DMS153 (cell line): ENCODE measurements at regions not wholly inside any gene's neighbourhood (a gene's known extent, or its start where the extent isn't known, plus 50 kb on each side); places are given as distances from the start of the nearest gene placed in this dataset.

Experiments used
- DNase-seq: peaks from one replicate; lab custom pipeline; 2025; lab: John Stamatoyannopoulos, UW

DNA sequence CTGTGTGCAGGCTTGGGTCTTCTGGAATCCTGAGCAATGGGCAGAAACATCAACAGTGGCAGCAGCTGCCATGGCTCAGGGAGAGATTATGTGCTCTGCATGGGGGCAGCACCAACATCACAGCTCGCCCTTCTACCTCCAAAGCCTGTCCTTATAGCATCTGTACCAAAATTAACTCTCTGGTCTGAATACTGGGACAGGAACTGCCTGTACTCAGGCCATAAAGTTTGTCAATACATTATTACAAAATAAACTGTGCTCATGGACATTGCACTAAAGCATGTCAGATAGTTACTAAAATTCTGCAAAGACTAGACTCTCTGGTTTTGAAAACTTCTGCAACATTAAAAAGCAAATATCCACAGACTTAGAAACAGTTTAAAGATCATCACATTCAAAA is 91.6 kb downstream of the ZC3H11B start:
- no peak for DNase-seq

DNA sequence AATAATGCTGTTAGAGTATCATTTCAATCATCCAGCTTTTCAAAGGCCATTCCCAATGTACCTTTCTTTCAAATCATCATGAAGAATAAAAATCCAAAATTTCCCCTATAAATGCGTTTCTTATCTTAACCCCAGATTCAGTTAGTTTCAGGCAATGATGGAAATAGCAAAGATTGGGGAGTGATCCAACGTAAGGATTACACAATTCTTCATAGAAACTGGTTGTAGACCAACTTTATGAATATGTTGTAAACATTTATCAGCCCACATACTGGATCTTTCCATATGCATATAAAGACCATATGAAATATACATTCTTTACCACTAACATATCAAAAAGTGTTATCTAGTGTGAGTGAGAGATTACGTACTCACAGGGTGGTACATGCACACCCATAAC is 92.7 kb downstream of the ZC3H11B start:
- DNase-seq, result no peak

DNA sequence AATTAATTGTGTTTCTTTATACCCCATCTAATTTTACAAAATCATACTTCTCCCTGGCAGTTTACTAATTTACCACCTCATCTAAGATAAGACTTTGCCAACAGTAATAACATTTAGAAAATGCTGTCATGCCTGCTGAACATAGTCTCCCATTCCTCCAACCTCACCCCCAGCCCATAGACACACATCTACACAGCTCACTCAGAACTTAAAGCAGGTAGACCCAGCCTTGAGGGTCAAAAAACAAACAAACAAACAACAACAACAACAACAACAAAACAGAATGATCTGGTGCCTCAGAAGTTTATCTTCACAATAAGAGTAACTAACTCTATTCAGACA is 94.0 kb downstream of the ZC3H11B start:
- DNase-seq, result no peak

- DNase-seq, result no peak
Measured at GRCh38 chr1:219518168-219518906, 94.6 kb downstream of the ZC3H11B start.

GRCh38 chr1:219517031-219517430 is 95.9 kb downstream of the ZC3H11B start:
- no peak for DNase-seq

- DNase-seq, result no peak
Measured at GRCh38 chr1:219514728-219515127, 98.2 kb downstream of the ZC3H11B start.

DNA sequence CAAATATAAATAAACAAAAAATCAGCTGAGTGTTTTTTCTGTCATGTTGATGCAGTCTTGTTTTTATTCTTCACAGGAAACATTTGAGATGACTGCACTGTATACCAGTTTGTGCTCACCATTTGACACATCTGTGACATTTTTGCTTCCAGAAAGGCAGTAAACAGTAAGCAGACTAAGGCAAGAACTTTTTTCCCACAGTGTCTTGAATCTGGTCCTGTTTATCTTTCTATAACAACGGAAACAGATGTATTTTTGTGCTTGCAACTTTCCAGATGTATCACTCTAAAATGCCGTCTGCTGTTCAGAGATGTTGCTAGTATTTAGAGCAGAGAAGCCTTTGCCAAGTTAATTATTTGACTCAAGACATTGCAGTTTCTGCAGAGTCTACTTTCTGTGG is 105.5 kb downstream of the ZC3H11B start:
- DNase-seq, result no peak

GRCh38 chr1:219506936-219507335 is 106.0 kb downstream of the ZC3H11B start:
- no peak for DNase-seq

- DNase-seq, result no peak
Measured at GRCh38 chr1:219506473-219506899, 106.4 kb downstream of the ZC3H11B start.

GRCh38 chr1:219505886-219506285 is 107.0 kb downstream of the ZC3H11B start:
- no peak for DNase-seq

GRCh38 chr1:219503604-219504003 is 109.3 kb downstream of the ZC3H11B start:
- no peak for DNase-seq

DNA sequence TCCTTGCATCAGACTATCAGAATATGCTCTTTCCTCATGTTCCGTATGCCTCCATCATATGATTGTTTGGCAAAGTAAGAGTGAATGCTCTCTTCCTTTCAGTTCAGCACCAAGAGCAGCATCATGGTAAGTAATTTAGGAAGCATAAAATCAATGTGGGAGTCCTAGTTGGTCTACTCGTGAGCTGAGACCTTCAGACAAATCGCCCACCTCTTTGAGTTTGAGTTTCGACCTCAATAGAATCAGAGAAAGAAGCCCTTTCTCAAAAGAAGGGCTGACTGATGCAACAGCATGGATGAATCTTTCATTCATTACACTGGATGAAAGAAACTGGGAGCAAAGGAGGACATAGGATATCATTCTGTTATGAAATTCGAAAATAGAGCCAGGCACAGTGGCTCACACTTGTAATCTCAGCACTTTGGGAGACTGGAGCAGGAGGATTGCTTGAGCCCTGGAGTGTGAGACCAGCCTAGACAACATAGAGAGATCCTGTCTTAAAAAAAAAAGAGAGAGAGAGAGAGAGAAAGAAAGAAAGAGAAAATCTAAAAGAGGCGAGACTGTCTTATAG is 112.5 kb downstream of the ZC3H11B start:
- no peak for DNase-seq

GRCh38 chr1:219498666-219499065 is 114.2 kb downstream of the ZC3H11B start:
- no peak for DNase-seq

DNA sequence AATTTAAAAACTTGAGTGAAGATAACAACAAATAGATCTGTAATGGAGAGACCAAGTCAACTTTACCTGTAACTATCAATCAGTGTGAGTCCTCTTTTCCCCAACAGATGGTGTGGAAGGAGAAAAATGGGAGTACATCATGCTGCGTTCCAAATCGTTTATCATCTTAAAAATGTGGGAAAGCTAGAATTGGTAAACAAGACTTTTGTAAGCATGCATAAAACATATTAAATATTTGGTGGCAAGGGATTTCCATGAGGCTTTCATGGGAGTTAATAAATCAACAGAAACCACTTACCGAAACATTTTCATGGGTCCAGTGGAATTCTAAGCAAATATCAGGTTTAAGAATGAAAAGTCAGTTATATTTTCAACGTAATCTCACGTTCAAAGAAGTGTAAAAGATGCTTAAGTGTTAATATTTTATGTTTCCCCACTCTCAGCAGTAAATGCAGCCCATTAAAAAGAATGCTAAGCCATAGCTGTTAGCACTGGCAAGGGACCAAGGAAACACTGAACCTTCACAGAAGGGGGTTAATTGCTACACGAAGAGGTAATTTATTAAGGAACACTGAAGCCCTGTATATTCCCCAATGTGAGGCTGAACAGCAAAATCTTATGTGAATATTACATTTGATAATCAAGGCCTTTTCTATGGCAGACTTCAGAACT is 117.0 kb downstream of the ZC3H11B start:
- no peak for DNase-seq

DNA sequence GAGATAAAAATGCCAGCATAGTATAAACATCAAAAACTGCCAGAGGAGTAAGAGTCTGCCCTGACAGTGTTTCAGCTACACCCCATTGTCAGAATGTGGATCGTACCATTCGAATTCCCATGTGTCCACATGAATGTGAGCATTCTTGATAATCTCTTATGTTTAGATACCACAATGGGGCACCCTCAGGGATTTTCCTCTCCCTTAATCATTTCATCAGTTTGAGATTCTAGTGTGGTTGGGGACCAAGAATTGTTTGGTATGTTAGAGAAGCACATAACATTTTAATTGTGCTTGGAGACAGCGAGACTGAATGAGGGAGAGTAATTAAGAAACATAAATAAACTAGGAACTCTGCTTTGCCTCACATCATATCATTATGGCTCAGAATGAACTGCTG is 120.2 kb downstream of the ZC3H11B start:
- no peak for DNase-seq

GRCh38 chr1:219490566-219490965 is 122.3 kb downstream of the ZC3H11B start:
- DNase-seq, result no peak

DNA sequence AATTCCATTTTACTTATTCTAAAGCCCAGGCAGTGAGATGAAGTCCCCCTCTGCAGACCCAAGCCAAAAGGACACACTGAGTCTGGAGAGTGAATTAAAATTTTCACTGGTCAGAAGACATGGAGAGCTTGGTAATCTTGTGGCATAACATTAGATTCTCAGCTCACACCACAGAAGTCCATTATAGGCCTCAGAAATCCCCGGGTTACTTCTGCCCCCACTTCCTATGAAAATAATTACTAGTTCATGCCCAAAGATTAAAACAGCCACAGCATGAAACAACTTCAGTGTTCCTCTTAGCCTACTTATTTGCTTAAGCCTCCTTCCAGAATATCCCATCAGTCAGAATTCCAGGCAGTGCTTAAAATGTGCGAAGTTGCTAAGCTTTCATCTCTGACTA is 123.3 kb downstream of the ZC3H11B start:
- no peak for DNase-seq

DNA sequence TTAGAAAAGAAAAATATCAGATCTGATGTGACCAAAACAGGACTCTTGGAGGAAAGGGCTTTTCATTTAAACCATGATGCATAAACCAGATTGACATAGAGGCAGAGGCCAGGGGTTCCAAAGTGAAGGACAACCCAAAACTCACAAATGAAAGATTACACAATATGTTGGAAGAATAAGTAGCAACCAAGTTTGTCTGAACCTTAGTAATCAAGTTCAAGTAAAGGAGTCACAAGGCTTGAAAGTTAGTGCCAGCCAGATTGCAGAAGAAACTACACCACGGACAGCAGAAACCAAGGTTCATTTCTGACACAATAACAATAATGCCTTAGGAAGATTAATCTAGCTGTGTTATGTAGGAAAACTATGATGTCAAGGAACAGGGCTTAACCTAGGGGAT is 124.6 kb downstream of the ZC3H11B start:
- no peak for DNase-seq

DNA sequence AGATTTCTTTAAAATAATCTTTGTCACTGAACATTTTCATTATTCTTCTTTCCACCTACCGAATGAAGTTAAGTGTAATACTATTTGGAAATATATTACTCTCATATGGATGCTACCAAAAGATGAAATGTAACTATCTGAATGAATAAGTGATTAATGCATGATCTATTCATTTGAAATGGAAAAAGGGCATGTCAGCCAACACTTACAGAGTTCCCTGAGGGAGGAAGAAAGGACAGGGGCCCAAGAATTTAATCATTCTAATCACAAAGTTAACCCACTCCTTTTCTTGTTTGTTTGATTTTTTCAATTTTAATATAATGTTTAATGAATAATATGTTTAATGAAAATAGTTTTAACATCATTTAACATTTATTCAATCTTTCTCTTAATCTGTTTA is 129.4 kb downstream of the ZC3H11B start:
- no peak for DNase-seq

- no peak for DNase-seq
Measured at GRCh38 chr1:219480011-219480410, 132.9 kb downstream of the ZC3H11B start.

- no peak for DNase-seq
Measured at GRCh38 chr1:219478811-219479210, 134.1 kb downstream of the ZC3H11B start.

DNA sequence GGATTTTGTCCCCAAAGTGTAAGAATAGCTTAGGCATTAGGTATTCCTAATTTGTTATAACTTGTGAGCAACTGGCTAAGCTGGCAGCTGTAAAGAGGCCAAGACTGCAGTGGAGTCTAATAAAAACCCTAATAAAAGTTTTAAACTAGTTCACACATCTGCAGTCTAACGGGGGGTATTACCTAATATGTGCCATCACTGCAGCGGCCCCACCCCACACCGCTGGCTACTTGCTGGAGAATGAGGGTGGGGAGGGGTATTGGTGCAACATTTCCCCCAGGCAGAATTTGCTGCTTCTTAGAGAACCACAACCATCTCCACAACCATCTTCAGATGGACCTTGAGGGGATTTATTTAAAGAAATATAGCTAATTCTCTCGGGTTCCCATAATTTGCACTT is 135.0 kb downstream of the ZC3H11B start:
- DNase-seq, result no peak

GRCh38 chr1:219476716-219477115 is 136.2 kb downstream of the ZC3H11B start:
- DNase-seq, result no peak

GRCh38 chr1:219476116-219476515 is 136.8 kb downstream of the ZC3H11B start:
- DNase-seq, result no peak
